ENCODE measurements at regions not wholly inside any gene's neighbourhood (a gene's known extent, or its start where the extent isn't known, plus 50 kb on each side); places are given as distances from the start of the nearest gene placed in this dataset.

DNA sequence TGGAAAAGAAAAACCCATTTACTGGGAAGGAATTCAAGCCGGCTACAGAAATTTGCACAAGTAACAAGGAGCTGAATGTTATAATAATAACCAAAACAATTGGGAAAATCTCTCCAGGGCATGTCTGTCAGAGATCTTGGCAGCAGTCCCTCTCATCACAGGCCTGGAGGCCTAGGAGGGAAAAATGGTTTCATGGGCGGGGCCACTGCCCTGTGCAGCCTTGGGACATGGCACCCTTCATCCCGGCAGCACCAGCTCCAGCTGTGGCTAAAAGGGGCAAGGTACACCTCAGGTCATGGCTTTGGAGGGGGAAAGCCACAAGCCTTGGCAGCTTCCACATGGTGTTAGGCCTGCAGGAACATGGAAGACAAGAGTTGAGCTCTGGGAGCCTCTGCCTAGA, 513.1 kb upstream of the CNKSR2 start:
- DNase-seq = no peak

DNA sequence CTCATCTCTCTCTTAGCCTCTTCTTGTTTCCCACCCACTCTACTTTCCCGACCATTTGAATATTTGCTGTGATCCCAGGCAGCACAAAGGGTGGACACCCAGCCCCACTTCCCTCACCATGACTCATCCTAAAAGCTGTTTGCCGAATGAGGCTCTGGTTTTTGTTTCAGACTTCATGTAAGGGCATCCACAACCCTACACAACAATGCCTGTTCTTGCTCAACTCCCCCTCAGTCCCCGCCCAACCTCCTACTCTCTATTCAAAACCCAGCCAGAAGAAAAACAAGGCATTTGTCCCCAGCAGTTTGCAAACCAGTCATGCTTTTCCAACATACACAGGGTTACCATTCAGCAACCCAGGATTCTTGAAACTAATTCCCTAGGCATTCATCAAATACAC, 516.5 kb upstream of the CNKSR2 start:
- no peak for DNase-seq

DNA sequence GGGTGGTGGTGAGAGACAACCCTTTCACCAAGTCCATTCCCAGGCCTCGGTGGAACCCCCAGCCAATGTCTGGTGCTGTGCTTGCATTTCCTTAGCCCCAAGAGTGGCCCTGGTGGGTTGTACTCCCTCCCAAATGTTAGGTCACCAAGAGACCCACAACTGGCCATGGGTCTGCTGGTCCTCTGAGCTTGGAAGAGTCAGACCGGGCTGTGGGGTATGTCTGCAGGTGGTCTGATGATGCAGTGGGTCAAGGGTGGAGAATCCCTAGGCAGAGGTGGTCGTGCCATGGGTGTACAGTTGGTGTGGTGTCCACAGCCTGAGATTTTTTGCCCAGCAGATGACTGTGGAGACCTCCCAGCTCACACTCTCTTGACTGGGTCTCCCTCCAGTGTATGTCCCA, 535.7 kb upstream of the CNKSR2 start:
- no peak for DNase-seq

DNA sequence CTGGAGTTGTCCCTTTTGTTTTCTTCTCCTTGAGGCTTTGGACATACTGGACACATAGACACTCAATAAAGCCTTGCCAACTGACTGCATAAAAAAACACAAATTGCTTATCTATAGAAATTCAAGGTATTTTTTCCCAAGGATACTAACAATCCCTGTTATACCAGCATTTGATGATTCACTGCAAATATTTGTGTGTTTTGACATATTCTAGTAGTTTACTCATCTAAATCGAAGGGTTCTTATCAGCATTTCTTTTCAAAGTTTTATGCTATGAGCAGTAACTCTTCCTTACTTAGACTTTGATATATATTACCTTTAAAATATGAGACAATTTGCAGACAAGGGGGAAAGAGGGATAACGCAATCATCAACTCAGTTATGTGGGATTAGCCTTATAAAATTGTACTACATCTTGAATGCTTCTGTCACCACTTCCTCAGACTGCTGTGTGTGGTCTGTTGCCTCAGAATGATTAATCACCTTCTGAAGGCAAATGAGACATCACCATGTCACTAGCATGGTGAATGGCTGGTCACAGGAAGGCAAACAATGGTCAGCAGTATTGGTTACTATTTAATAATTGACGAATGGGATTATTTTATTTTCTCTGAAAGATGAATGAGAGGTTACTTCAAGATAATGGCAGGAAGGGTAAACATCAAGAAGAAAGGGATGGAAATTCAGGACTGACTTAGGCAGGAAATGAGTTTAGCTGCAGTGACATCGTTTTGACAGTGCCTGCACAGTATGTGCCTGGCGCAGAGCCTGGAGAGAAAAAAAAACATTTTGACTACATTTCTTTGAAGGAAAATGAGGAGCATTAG, 544.3 kb upstream of the CNKSR2 start:
- DNase-seq = no peak

DNA sequence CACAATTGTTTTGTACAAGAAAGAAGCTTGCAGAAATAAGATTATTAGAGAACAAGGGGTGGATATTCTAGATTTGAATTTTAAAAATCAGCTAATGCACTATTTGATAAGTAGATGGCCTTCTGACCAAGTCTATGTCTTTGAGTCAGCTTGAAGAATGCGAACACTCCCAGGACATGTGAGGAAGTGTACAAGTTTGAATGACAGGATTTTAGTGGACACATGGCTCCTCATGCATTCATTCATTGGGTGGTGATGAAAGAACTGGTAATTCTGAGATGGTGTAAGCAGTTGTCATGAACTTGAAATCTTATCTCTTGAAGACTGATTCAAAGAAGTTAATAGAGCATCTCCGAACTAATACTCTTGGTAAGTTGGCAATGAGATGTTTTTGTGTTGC, 548.2 kb upstream of the CNKSR2 start:
- no peak for DNase-seq

DNA sequence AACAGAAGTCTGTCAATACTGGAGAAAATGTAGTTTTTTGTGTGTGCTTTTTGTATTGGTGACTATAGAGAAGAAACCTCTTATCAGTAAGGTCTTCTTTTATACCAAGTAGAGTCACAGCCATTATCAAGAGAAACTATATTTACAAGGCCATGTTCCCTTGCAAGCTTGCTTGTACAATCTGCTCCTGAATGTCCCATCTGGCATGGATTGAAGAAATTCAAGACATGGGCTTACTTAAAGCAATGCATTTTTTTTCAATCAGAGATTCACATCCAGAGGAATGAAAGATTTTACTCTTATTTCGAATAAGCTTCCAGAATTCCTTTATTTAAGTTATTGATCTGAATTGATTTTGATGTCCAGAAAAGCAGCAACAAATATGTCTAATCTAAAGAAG, 537.3 kb upstream of the RPS6KA3 start:
- DNase-seq = no peak

DNA sequence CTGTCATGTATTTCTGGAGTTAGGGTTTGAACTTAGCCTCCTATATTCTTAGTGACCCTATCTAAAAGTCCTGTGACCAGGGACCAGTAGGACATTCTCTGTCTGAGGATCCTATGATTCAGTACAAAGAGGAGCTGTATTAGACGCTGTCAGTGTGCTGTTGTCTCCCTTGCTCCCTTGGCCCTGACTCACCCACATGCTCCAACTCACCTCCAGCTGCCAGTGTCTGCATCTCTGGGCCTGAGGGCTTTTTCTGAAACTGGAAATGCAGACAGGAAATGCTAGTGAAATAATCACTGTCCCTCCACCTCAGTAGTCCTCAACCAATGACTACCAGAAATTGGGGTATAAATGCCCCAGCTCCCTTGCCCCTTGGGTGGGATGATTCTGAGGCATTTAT, 535.3 kb upstream of the RPS6KA3 start:
- no peak for DNase-seq

DNA sequence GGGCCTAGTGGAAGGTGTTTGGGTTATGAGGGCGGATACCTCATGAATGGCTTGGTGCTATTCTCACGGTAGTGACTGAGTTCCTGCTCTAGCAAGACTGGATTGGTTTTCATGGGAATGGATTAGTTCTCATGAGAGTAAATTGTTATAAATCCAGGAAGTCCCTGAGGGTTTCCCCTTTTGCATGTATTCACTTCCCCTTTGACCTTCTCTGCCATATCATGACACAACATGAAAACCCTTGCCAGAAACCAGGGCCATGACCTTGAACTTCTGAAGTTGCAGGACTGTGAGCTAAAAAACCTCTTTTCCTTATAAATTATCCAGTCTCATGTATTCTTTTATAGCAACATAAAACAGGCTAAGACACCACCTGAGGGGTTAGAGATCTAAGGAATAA, 529.7 kb upstream of the RPS6KA3 start:
- no peak for DNase-seq

DNA sequence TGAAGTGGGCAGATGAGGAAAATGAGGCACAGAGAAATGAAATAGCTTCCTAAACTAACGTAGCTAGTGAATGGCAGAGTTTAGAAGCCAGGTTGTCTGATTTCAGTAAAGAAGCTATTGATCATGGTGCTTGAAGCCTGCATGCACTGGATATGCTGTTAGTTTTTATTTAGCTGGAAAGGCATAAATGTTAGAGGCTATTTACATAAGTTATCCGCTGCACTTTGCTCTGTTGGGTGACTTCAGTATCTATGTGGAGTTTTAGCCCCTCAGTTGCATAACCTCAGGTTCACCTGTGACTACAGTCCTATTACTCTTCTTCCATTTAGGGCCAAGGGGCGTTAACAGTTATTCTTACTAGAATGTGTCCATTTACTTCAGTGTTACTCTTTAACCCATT, 522.4 kb upstream of the RPS6KA3 start:
- DNase-seq = no peak

DNA sequence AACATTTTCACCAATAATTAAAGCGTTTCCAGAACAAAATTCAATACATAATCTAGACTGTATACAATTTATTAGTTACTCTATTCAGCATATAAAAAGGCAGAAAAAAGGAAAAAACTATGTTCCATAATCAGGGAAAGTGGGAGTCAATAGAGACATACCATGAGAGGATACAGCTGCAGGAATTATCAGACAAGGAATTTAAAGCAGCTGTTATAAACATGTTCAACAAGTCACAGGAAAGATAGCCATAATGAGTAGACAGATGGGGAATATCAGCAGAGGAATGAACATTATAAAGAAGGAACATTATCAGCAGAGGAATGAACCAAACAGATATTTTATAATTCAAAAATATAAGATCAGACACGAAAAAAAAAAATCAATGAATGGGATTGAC, 500.6 kb upstream of the RPS6KA3 start:
- DNase-seq = no peak

DNA sequence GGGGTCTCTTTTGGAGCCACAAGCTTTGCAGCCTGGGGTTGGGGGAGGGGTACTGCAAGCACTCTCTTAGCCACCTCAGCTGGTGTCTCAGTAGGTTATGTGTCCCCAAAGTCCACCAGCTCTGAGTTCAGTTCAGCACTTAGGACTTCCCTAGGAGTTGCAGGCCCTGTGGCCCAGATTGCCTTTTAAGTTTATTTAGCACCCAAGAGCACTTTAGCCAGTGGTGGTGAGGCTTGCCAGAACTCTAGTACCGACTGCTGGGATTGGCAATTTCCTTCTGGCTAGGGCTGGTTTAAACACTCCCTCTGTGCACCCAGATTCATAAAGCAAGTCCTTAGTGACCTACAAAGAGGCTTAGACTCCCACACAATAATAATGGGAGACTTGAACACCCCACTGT, 489.9 kb upstream of the RPS6KA3 start:
- DNase-seq = no peak

DNA sequence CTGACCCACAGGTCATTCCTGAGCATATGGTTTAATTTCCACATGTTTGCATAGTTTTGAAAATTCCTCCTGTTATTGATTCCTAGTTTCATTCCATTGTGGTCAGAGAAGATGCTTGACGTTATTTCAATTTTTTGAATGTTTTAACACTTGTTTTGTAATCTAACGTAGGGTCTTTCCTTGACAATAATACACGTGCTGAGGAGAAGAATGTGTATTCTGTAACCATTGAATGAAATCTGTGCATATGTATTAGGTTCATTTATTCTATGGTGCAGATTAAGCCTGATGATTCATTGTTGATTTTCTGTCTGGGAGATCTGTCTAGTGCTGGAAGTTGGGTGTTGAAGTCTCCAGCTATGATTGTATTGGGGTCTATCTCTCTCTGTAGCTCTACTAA, 486.4 kb upstream of the RPS6KA3 start:
- no peak for DNase-seq

DNA sequence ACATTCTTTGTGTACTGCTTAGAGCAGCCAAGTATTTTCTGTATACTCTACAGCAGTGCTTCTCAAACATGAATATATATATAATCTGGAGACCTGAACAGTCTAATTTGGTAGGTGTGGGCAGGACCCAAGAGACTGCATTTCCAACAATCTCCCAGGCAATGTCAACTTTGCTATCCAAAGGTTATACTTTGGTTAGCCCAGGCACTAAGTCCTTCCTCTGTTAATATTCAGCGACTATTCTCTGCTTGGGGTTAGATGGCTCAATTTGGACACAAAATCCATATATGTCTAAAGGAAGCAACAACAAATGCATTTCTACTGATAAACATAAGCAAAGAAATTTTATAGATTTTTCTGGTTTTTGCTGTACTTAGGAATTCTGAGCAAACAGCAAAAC, 480.0 kb upstream of the RPS6KA3 start:
- no peak for DNase-seq

DNA sequence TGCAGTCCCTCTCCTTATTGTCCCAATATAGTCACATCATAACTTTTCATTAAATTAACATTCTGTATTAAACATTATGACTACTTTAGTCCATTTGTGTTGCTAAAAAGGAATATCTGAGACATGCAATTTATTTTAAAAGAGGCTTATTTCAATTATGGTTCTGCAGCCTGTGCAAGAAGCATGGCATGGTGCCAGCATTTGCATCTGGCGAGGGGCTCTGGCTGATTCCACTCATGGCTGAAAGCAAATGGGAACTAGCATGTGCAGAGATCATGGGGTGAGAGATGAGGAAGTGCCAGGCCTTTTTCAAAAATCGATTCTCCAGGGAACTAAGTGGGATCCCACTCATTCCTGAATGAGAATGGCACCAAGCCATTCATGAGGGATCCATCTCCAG, 476.3 kb upstream of the RPS6KA3 start:
- no peak for DNase-seq

DNA sequence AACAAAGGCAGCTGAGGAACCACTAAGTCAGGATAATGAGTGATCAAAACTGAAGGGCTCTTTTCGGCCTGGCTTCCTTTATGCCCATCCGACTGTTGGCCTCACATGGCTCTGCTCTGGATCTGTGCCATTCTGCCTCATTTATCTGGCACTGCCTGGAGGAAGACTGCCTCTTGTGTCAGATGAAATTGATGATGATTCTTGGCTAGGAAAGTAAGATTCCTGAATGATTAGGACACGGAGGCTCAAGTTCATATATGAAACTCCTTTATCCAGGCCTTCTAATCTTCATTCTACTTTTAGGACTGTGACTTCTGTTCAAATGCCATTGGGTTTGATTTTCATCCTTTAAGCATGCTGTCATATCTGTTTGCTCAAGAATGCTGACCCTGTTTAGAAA, 475.4 kb upstream of the RPS6KA3 start:
- DNase-seq = no peak

DNA sequence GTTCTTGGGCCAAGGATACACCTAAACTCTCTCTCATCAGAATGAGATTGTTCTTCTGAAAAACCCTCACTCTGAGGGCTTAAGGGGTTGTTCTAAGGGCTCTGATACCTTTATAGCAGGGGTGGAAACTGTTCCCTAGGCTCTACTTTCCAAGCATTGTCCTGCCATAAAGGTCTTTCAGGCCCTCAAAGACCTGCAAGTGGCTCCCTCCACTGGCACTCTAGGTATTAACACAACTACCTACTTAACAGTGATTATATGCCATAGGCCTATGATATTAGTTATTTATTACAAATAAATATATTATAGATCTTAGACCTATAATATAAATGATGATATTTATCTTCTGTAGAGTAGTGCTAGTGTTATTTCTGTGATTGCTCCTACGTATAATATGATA, 473.7 kb upstream of the RPS6KA3 start:
- DNase-seq = no peak

DNA sequence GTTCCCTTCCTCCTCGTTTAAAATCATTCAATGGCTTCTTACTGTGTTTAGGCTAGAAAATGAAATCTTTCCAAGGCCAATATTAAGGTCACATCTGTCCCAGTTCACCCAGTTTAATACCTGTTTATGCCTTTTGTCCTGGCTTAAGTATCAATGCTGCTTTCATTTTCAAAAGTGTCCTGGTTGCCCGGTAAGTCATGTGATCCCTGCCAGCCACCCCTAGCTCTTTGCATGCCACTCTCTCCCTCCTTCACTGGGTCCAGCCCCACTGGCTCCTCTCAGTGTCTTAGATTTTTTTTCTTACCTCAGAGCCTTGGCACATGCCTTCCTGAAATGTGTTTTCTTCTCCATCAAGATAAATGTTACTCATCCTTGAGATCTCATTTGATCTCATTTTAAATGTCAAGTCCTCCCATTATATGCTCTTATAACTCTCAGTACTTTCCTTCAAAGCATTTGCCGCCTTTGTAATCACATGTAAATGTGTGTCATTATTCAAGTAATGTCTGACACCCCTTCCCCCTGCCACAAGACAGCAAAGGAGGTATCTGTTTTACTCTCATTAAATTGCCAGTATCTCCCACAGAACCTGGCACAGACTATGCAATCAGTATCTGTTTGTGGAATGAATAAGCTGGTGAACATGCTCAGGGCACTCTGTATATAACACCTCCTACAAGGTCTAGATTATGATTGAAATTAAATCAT, 472.5 kb upstream of the RPS6KA3 start:
- no peak for DNase-seq

DNA sequence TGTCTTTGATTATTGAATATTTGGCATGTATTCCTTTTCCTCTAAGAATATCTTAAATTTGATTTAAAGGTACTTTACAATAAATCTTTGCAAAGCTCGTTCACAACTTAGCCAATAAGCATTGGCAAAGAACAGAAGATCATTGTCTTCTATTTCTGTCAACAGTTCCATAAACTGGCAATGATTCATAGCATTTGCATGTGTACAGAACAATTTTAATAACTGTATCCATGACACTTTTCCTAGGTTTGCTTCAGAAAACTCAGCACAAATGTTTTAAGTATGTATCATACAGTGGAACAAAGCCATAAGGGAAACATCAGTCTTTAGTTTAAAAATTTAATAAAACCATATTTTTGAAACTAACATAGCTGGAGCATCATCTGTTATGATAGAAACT, 462.7 kb upstream of the RPS6KA3 start:
- DNase-seq = no peak

DNA sequence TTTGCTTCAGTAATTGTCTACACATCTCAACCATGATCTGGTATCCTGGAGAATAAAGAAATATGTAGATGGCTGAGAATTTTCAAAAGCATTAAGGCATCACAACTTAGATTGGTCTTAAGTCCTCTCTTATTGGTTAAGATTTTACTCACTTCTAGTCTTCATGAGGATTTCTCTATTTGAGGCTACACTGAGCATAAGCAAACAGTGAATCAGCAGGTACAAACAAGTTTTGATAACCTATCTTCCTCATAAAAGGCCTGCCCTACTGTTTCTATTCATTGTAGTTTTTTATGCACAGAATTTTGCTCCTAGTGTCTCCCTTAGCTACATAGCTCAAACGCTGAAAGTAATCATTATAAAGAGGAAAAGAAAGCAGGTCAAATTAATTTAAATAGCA, 460.7 kb upstream of the RPS6KA3 start:
- no peak for DNase-seq

DNA sequence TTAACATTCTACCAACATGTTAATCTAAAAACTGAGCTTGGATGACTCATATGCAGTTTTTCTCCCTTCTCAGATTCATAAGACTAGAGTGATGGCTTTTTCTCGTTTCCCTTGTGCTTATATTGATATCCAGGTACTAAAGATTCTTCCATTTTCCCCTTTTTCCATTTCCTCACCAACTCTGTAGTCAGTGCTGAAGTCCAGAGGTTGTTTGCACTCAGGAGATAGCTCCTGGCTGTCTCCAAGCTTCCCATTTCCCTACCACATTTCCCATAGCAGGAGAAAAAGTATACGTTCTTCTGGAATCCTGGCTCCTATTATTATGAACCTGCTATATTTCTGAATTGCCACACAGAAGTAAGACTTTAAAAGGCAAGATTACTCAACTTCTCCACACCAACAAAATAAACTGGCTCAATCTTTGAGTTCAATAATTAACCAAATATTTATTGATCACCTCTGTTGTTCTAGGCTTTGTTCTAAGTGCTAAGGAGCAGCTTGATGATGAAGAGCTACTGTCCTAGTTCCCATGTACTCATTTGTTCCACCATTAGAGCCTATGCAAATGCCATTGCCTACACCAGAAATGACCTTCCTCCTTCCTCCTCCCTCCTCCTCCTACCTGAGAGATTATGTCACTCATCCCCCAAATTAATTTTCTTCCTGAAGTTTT, 454.4 kb upstream of the RPS6KA3 start:
- DNase-seq = no peak

DNA sequence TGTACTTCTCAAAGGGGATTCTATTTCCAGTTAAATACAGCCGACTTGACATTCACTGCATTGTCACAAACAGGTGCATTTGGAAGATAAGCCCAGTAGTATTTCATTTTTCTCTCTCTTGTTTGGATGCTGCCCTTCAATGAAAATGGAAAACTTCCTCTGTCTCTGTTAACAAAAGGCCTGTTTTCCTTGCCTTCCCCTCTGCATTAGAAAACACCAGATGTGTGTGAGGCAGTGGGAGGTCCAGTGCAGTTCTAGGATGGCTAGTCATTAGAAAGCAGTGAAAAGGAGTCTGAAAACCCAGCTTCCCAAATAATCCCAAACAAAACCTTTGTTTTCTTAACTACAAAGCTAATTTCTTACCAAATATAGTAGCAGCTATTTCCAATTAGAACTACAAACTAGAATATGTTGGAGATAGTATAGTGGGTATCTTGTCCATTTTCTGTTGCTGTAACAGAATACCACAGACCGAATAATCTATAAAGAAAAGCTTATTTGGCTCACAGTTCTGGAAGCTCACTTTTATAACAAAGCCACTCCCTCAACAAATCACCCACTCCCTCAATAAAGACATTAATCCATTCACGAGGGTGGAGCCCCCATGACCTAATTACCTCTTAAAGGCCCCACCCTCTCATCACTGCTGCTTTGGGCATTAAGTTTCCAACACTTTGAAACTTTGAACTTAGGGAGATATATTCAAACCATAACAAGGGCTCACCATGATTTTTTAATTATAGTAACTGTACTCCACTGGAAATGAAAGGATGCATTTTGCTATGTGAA, 452.1 kb upstream of the RPS6KA3 start:
- no peak for DNase-seq

DNA sequence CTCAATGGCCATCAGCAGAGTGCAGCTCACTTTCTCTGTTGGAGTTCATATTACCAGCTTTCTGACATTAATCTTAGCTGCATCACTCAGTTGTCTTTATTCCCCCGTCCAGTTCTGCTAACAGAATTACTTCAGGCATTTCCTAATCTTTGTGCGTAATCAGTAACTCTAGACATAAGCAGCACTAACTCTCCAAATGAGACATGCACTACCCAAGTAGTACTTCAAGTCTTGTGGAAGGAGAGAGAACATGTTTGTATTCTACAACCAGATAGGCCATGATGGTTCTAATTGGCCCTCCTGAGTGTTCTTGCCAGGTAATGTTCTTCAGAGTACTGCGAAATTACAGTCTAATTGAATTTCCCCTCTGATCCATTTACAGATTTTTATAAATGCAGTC, 448.5 kb upstream of the RPS6KA3 start:
- DNase-seq = no peak

DNA sequence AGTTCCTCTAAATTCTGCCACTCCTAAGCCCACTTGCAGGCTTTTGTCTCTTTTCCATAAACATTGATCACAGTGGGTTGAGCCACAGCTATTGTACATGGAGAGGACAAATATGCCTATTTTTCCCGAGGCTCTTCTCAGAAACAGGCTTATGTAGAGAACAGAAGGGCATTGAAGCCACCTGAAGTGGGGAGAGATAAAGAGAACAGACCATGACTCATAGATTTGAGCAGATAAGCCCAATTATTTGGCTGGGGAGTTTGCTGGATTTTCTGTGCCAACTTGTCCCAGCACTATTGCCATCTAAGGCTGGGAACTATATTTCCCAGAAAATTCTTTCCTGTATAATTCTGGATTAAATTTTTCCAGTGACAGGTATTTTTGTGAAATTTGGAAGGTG, 446.1 kb upstream of the RPS6KA3 start:
- DNase-seq = no peak

Measured in GOT3 (cell line).